HepG2 (cell line): ENCODE measurements at regions not wholly inside any gene's neighbourhood (a gene's known extent, or its start where the extent isn't known, plus 50 kb on each side); places are given as distances from the start of the nearest gene placed in this dataset.

Experiments
- ATAC-seq: fragments of 200-7000 bp; cut with Tn5 transposase; 3 replicates; pipeline ENCODE4 v1.9.1; 2020; ENCODE audit warnings: mild to moderate bottlenecking, moderate library complexity
- BruUV-seq: library from RNA; stranded (reverse); fragments of 400-500 nt; replicated peaks from 2 replicates; lab custom pipeline; 2021; lab: Mats Ljungman, UMichigan
- CTCF ChIA-PET: fragments of 300-600 bp; formaldehyde crosslinking; extraction: SDS; loops from one replicate; lab custom pipeline; 2021; ENCODE audit warnings: low total read pairs, inconsistent platforms, low intra/inter-chr PET ratio; lab: Yijun Ruan, JAX
- POLR2A ChIA-PET: fragments of 350-600 bp; sonication (Branson Sonifier 250); formaldehyde crosslinking; loops from one replicate; lab custom pipeline; 2020; ENCODE audit warnings: antibody characterized with exemption, inconsistent platforms; lab: Yijun Ruan, JAX
- DNase-seq: peaks from one replicate; pipeline ENCODE4 v3.0.0-alpha.2; 2015; ENCODE audit warnings: low spot score
- FAIRE-seq: peaks from 3 replicates; lab custom pipeline; 2011; peaks lifted over from hg19 to GRCh38; lab: Jason Lieb, UNC
- H2AFZ ChIP-seq: one replicate; pipeline ENCODE4 v1.6.1; 2011; ENCODE audit warnings: low read length, inconsistent platforms
- H3K27ac ChIP-seq: fragments of 300-600 bp; 3 replicates; pipeline ENCODE4 v1.8.0; 2011; ENCODE audit warnings: mixed run types, mild to moderate bottlenecking, mixed read lengths, low read length, inconsistent platforms; ENCODE audit not compliant: insufficient read depth; ENCODE audit errors: extremely low read length
- H3K27me3 ChIP-seq, 2 experiments: fragments of 200-600 bp in 1 of 2; 2 replicates in 1 of 2; 3 replicates in 1 of 2; pipeline versions ENCODE4 v1.6.0 to v1.8.0; 2011; ENCODE audit warnings: low read length in 2 of 2, mild to moderate bottlenecking in 2 of 2, moderate library complexity in 2 of 2, inconsistent platforms in 1 of 2; ENCODE audit not compliant: insufficient read depth in 2 of 2, control insufficient read depth in 1 of 2
- H3K36me3 ChIP-seq, 2 experiments: fragments of 200-600 bp in 1 of 2; replicated peaks in 1 of 2; 2 replicates in 1 of 2; 3 replicates in 1 of 2; pipeline versions ENCODE4 v1.5.1 to v1.8.0; 2011; ENCODE audit warnings: low read length in 2 of 2, inconsistent platforms in 1 of 2; ENCODE audit not compliant: insufficient read depth in 2 of 2, control insufficient read depth in 1 of 2
- H3K4me1 ChIP-seq: 2 replicates; pipeline ENCODE4 v1.5.1; 2012; ENCODE audit warnings: low read length, inconsistent platforms; ENCODE audit not compliant: insufficient read depth
- H3K4me2 ChIP-seq: 2 replicates; pipeline ENCODE4 v1.6.0; 2011; ENCODE audit warnings: low read depth, low read length, inconsistent platforms
- H3K4me3 ChIP-seq, 3 experiments: fragments of 200-600 bp in 1 of 3; sonication (generic), shearing (Covaris generic) in 1 of 3; replicated peaks in 1 of 3; 2 replicates each; pipeline ENCODE4 v1.5.1; 2011 to 2016; ENCODE audit warnings: low read length in 3 of 3, inconsistent platforms in 2 of 3, low read depth in 2 of 3, mild to moderate bottlenecking in 2 of 3, control low read depth in 1 of 3, mixed read lengths in 1 of 3; ENCODE audit not compliant: insufficient read depth in 1 of 3
- H3K79me2 ChIP-seq: one replicate; pipeline ENCODE4 v1.6.1; 2011; ENCODE audit warnings: low read length, inconsistent platforms; ENCODE audit not compliant: insufficient read depth
- H3K9ac ChIP-seq: 2 replicates; pipeline ENCODE4 v1.6.0; 2011; ENCODE audit warnings: mild to moderate bottlenecking, low read depth, low read length, inconsistent platforms; ENCODE audit not compliant: insufficient read depth
- H3K9me3 ChIP-seq: 2 replicates; pipeline ENCODE4 v1.5.1; 2012; ENCODE audit warnings: mild to moderate bottlenecking, low read length
- H4K20me1 ChIP-seq: 2 replicates; pipeline ENCODE4 v1.6.0; 2011; ENCODE audit warnings: inconsistent platforms, mild to moderate bottlenecking, low read length, moderate library complexity; ENCODE audit not compliant: insufficient read depth
- AGO2 ChIP-seq: fragments of 200-400 bp; formaldehyde crosslinking; optimal IDR thresholded peaks from 2 replicates; pipeline ENCODE3; 2017; ENCODE audit warnings: mild to moderate bottlenecking, low read depth, low read length, moderate library complexity
- BATF2 ChIP-seq: sonication (generic); formaldehyde crosslinking; IDR thresholded peaks from 2 replicates; pipeline ENCODE4 v1.8.0; 2022; ENCODE audit warnings: mild to moderate bottlenecking, missing genetic modification reagents, moderate library complexity
- CTCF ChIP-seq: sonication (generic); formaldehyde crosslinking; IDR thresholded peaks from 2 replicates; pipeline ENCODE4 v1.5.0; 2020; ENCODE audit warnings: mild to moderate bottlenecking, missing genetic modification reagents, moderate library complexity
- EED ChIP-seq: sonication (generic); formaldehyde crosslinking; IDR thresholded peaks from 2 replicates; pipeline ENCODE4 v1.5.0; 2020; ENCODE audit warnings: mild to moderate bottlenecking, missing genetic modification reagents
- MAFF ChIP-seq: IDR thresholded peaks from 2 replicates; pipeline ENCODE4 v1.6.1; 2011; ENCODE audit warnings: low read depth, low read length, improper control_type of control experiment
- MIER3 ChIP-seq: IDR thresholded peaks from 2 replicates; pipeline ENCODE4 v1.6.1; 2016; ENCODE audit warnings: missing compliant biosample characterization, borderline replicate concordance
- MTF1 ChIP-seq: sonication (generic); formaldehyde crosslinking; IDR thresholded peaks from 2 replicates; pipeline ENCODE4 v1.5.0; 2020; ENCODE audit warnings: missing genetic modification reagents
- NR3C1 ChIP-seq: sonication (generic); formaldehyde crosslinking; IDR thresholded peaks from 2 replicates; pipeline ENCODE4 v1.4.0; 2020; ENCODE audit warnings: missing genetic modification reagents
- NRL ChIP-seq: sonication (generic); formaldehyde crosslinking; IDR thresholded peaks from 2 replicates; pipeline ENCODE4 v1.5.0; 2020; ENCODE audit warnings: missing genetic modification reagents, mild to moderate bottlenecking, moderate library complexity, borderline replicate concordance
- STAG1 ChIP-seq: sonication (generic); formaldehyde crosslinking; IDR thresholded peaks from 2 replicates; pipeline ENCODE4 v1.4.0; 2020; ENCODE audit warnings: missing genetic modification reagents
- TOE1 ChIP-seq: sonication (generic); formaldehyde crosslinking; IDR thresholded peaks from 2 replicates; pipeline ENCODE4 v1.4.0; 2020; ENCODE audit warnings: mild to moderate bottlenecking, missing genetic modification reagents
- YEATS4 ChIP-seq: sonication (generic); formaldehyde crosslinking; IDR thresholded peaks from 2 replicates; pipeline ENCODE4 v1.4.0; 2020; ENCODE audit warnings: missing genetic modification reagents, borderline replicate concordance
- ZC3H4 ChIP-seq: sonication (generic); formaldehyde crosslinking; IDR thresholded peaks from 2 replicates; pipeline ENCODE4 v1.4.0; 2020; ENCODE audit warnings: missing genetic modification reagents, borderline replicate concordance
- ZNF546 ChIP-seq: sonication (generic); formaldehyde crosslinking; conservative IDR thresholded peaks from 2 replicates; pipeline ENCODE4 v1.8.1; 2023; ENCODE audit warnings: mild to moderate bottlenecking, missing genetic modification reagents
- ZNF781 ChIP-seq: sonication (generic); formaldehyde crosslinking; IDR thresholded peaks from 2 replicates; pipeline ENCODE4 v1.5.1; 2020; ENCODE audit warnings: borderline replicate concordance, mild to moderate bottlenecking, missing genetic modification reagents; ENCODE audit errors: not compliant biosample characterization
- whole genome bisulfite sequencing: methylation state at CpG from one replicate; pipeline ENCODE4 v1.1.6; 2017; ENCODE audit warnings: low lambda C conversion rate; 5-methylcytosine and 5-hydroxymethylcytosine counted together
- in situ Hi-C: cut with HindIII; loops from 2 replicates; pipeline ENCODE4 v1.10.0; 2017; ENCODE audit warnings: low pct_unique_long_range_greater_than_20kb; ENCODE audit not compliant: extremely low pct_ligation_motif_present
- intact Hi-C: fragments of 100-400 bp; cut with micrococcal nuclease; formaldehyde crosslinking; loops from one replicate; pipeline ENCODE4 v1.10.0; 2022; ENCODE audit not compliant: unreplicated experiment

- Histone ChIP-seq H3K36me3 (no peaks in the 10 kb centered on the region), H3K4me2 (no peak overlapping the region), H3K4me3 (no peak overlapping the region), H4K20me1 (no peaks in the 10 kb centered on the region), H3K9ac (no peak overlapping the region), H2AFZ (no peak overlapping the region), H3K9me3 (peaks cover 11% of the 10 kb centered on the region; the same call in 1 of the 2 replicates), H3K27me3 (no peaks in the 10 kb centered on the region; a peak in 1 of 5 replicates), H3K4me1 (no peaks in the 10 kb centered on the region), H3K27ac (no peak overlapping the region)
- in situ Hi-C loops: no loop called here
- intact Hi-C loops: no loop called here
- ChIA-PET CTCF (interaction anchor here (1.0 kb wide), 1 partner anchor 322 kb away, joined by 3 read pairs; no protein-coding TSS in a partner anchor), POLR2A (no interaction called here)
- ATAC-seq: peak; percentile 84
- BruUV-seq: no TSS peak
- no peak for FAIRE-seq
- DNase-seq: peak; percentile 9
- whole genome bisulfite sequencing: 4% methylated on average over 3 of the region's 4 CpGs
- no peak for TF ChIP-seq ZNF546 (CRISPR knock-in tag)
- no peak for TF ChIP-seq MAFF
- TF ChIP-seq STAG1: peak; percentile 35
- TF ChIP-seq MTF1 (CRISPR knock-in tag): no peak
- TF ChIP-seq MIER3 (CRISPR knock-in tag): no peak
- peak; percentile 55 for TF ChIP-seq CTCF (CRISPR knock-in tag)
- no peak for TF ChIP-seq NRL (CRISPR knock-in tag)
- no peak for TF ChIP-seq ZNF781 (CRISPR knock-in tag)
- no peak for TF ChIP-seq AGO2
- no peak for TF ChIP-seq EED
- TF ChIP-seq TOE1 (CRISPR knock-in tag): no peak
- TF ChIP-seq BATF2 (CRISPR knock-in tag): no peak
- no peak for TF ChIP-seq YEATS4 (CRISPR knock-in tag)
- no peak for TF ChIP-seq NR3C1 (CRISPR knock-in tag)
- TF ChIP-seq ZC3H4: no peak
- TF ChIP-seq, all 625 proteins: peak for 2
- no peaks in the 10 kb centered on the region for H3K79me2 ChIP-seq
Measured at GRCh38 chr12:22121224-22121623, 75.2 kb downstream of the CMAS start.
